ENCODE measurements at regions not wholly inside any gene's neighbourhood (a gene's known extent, or its start where the extent isn't known, plus 50 kb on each side); places are given as distances from the start of the nearest gene placed in this dataset.

- in situ Hi-C loops (cut with MboI; ENCODE audit: low sequenced_read_pairs, unreplicated experiment) = no loop called here
- TF ChIP-seq CTCF (IDR thresholded peaks at IDR 0.05; ENCODE audit: borderline replicate concordance, control extremely low read depth, extremely low read depth, insufficient read depth, missing control alignments) = no peak
- no peak for DNase-seq (ENCODE audit: low spot score)
Observed at GRCh38 chr11:69215216-69215615, 59.5 kb downstream of the SMIM38 start.

- DNase-seq (ENCODE audit: low spot score) = no peak
- TF ChIP-seq CTCF (IDR thresholded peaks at IDR 0.05; ENCODE audit: borderline replicate concordance, control extremely low read depth, extremely low read depth, insufficient read depth, missing control alignments) = no peak
- in situ Hi-C loops (cut with MboI; ENCODE audit: low sequenced_read_pairs, unreplicated experiment) = no loop called here
Observed at GRCh38 chr11:69215784-69216415, 60.2 kb downstream of the SMIM38 start.

- DNase-seq (ENCODE audit: low spot score) = no peak
- in situ Hi-C loops (cut with MboI; ENCODE audit: low sequenced_read_pairs, unreplicated experiment) = no loop called here
- no peak for TF ChIP-seq CTCF (IDR thresholded peaks at IDR 0.05; ENCODE audit: borderline replicate concordance, control extremely low read depth, extremely low read depth, insufficient read depth, missing control alignments)
Observed at GRCh38 chr11:69216647-69217051, 60.9 kb downstream of the SMIM38 start.

GRCh38 chr11:69217276-69218105, 61.8 kb downstream of the SMIM38 start:
- in situ Hi-C loops (cut with MboI; ENCODE audit: low sequenced_read_pairs, unreplicated experiment) = no loop called here
- no peak for TF ChIP-seq CTCF (IDR thresholded peaks at IDR 0.05; ENCODE audit: borderline replicate concordance, control extremely low read depth, extremely low read depth, insufficient read depth, missing control alignments)
- no peak for DNase-seq (ENCODE audit: low spot score)

- in situ Hi-C loops (cut with MboI; ENCODE audit: low sequenced_read_pairs, unreplicated experiment) = no loop called here
- TF ChIP-seq CTCF (IDR thresholded peaks at IDR 0.05; ENCODE audit: borderline replicate concordance, control extremely low read depth, extremely low read depth, insufficient read depth, missing control alignments) = no peak
- no peak for DNase-seq (ENCODE audit: low spot score)
Observed at GRCh38 chr11:69218271-69218682, 62.5 kb downstream of the SMIM38 start.

- in situ Hi-C loops (cut with MboI; ENCODE audit: low sequenced_read_pairs, unreplicated experiment) = no loop called here
- no peak for TF ChIP-seq CTCF (IDR thresholded peaks at IDR 0.05; ENCODE audit: borderline replicate concordance, control extremely low read depth, extremely low read depth, insufficient read depth, missing control alignments)
- DNase-seq (ENCODE audit: low spot score) = no peak
Observed at GRCh38 chr11:69218946-69219720, 63.4 kb downstream of the SMIM38 start.

All from GM13976 (cell line).